Kidney capillary endothelial cell (primary cell): ENCODE measurements at regions not wholly inside any gene's neighbourhood (a gene's known extent, or its start where the extent isn't known, plus 50 kb on each side); places are given as distances from the start of the nearest gene placed in this dataset.

Experiments
- DNase-seq: peaks from one replicate; pipeline ENCODE4 v3.0.0-alpha.2; 2018; ENCODE audit warnings: low spot score

GRCh38 chr4:114538012-114538617 is 60.5 kb upstream of the UGT8 start:
- no peak for DNase-seq

GRCh38 chr4:114539985-114540384 is 58.6 kb upstream of the UGT8 start:
- DNase-seq = no peak

- no peak for DNase-seq
Measured at GRCh38 chr4:114547340-114548134, 51.1 kb upstream of the UGT8 start.
